Breast epithelium (tissue), 3 donors: ENCODE measurements at regions not wholly inside any gene's neighbourhood (a gene's known extent, or its start where the extent isn't known, plus 50 kb on each side); places are given as distances from the start of the nearest gene placed in this dataset.

Experiments used
- POLR2A ChIP-seq: fragments of 450-650 bp; IDR thresholded peaks from one replicate; pipeline ENCODE4 v1.6.1; 2016; ENCODE audit warnings: antibody characterized with exemption, mild to moderate bottlenecking, moderate library complexity
- POLR2AphosphoS5 ChIP-seq, 3 donors: sonication (generic); formaldehyde crosslinking; IDR thresholded peaks; one replicate each; pipeline ENCODE4 v1.6.1; 2017; ENCODE audit warnings: antibody characterized with exemption in 3 of 3
- TF ChIP-seq, protein P1 (sequence below), 3 donors: fragments of 450-650 bp; IDR thresholded peaks; one replicate each; pipeline ENCODE4 v1.5.1; 2016 to 2017; ENCODE audit warnings: antibody characterized with exemption in 3 of 3, mild to moderate bottlenecking in 3 of 3, moderate library complexity in 3 of 3

DNA sequence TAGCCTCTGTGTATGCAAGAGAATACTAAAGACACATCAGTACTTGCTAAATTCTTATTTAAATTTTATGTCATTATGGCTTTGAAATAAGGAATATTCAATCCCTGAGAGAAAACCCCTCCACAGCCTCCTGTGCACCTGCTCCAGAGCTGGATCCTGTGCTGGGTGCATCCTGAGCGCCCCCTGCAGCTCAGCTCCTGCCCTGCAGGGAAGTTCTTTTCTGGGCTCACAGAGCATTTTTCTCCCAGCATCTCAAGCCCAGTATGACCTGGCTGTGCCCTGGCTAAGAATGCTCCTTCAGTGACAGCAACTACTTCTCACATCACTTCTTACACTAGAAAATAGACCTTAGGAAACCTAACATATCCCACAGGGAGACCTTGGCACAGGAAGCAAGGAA is 1211.7 kb downstream of the TMEM121 start:
- TF ChIP-seq, protein P1, sequence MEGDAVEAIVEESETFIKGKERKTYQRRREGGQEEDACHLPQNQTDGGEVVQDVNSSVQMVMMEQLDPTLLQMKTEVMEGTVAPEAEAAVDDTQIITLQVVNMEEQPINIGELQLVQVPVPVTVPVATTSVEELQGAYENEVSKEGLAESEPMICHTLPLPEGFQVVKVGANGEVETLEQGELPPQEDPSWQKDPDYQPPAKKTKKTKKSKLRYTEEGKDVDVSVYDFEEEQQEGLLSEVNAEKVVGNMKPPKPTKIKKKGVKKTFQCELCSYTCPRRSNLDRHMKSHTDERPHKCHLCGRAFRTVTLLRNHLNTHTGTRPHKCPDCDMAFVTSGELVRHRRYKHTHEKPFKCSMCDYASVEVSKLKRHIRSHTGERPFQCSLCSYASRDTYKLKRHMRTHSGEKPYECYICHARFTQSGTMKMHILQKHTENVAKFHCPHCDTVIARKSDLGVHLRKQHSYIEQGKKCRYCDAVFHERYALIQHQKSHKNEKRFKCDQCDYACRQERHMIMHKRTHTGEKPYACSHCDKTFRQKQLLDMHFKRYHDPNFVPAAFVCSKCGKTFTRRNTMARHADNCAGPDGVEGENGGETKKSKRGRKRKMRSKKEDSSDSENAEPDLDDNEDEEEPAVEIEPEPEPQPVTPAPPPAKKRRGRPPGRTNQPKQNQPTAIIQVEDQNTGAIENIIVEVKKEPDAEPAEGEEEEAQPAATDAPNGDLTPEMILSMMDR (IDR thresholded peaks at IDR 0.05), result no peak
- TF ChIP-seq POLR2A, result no peak
- no peak for TF ChIP-seq POLR2AphosphoS5 (IDR thresholded peaks at IDR 0.05)
